ENCODE measurements at regions not wholly inside any gene's neighbourhood (a gene's known extent, or its start where the extent isn't known, plus 50 kb on each side); places are given as distances from the start of the nearest gene placed in this dataset.
"Not testable (repeated sequence)": the region's sequence is repeated elsewhere in the genome, so short reads cannot be mapped to it uniquely, and the experiment has no call there.

- no peak for DNase-seq (ENCODE audit: low read depth in 2 of 2)
Measured at GRCh38 chr2:194696690-194697089, 960.3 kb upstream of the SLC39A10 start.

GRCh38 chr2:194686569-194686968, 970.5 kb upstream of the SLC39A10 start:
- no peak for DNase-seq (ENCODE audit: low read depth in 2 of 2)

GRCh38 chr2:194674043-194674442, 983.0 kb upstream of the SLC39A10 start:
- no peak for DNase-seq (ENCODE audit: low read depth in 2 of 2)

GRCh38 chr2:194672994-194673393, 984.0 kb upstream of the SLC39A10 start:
- DNase-seq (ENCODE audit: low read depth in 2 of 2), result no peak

GRCh38 chr2:194661431-194661830, 995.6 kb upstream of the SLC39A10 start:
- DNase-seq (ENCODE audit: low read depth in 2 of 2), result no peak

GRCh38 chr2:194639057-194639456, 1018.0 kb upstream of the SLC39A10 start:
- DNase-seq (ENCODE audit: low read depth in 2 of 2), result not testable (repeated sequence)

- DNase-seq (ENCODE audit: low read depth in 2 of 2), result no peak
Measured at GRCh38 chr2:194621945-194622344, 1035.1 kb upstream of the SLC39A10 start.

GRCh38 chr2:194619366-194619765, 1037.7 kb upstream of the SLC39A10 start:
- DNase-seq (ENCODE audit: low read depth in 2 of 2), result no peak

GRCh38 chr2:194618432-194618831, 1038.6 kb upstream of the SLC39A10 start:
- DNase-seq (ENCODE audit: low read depth in 2 of 2), result no peak

- no peak for DNase-seq (ENCODE audit: low read depth in 2 of 2)
Measured at GRCh38 chr2:194616334-194616733, 1040.7 kb upstream of the SLC39A10 start.

GRCh38 chr2:194610297-194610696, 1046.7 kb upstream of the SLC39A10 start:
- no peak for DNase-seq (ENCODE audit: low read depth in 2 of 2)

- no peak for DNase-seq (ENCODE audit: low read depth in 2 of 2)
Measured at GRCh38 chr2:194603429-194603828, 1053.6 kb upstream of the SLC39A10 start.

- DNase-seq (ENCODE audit: low read depth in 2 of 2), result no peak
Measured at GRCh38 chr2:194602750-194603149, 1054.3 kb upstream of the SLC39A10 start.

- no peak for DNase-seq (ENCODE audit: low read depth in 2 of 2)
Measured at GRCh38 chr2:194591192-194591591, 1065.8 kb upstream of the SLC39A10 start.

GRCh38 chr2:194587739-194588270, 1069.2 kb upstream of the SLC39A10 start:
- no peak for DNase-seq (ENCODE audit: low read depth in 2 of 2)

GRCh38 chr2:194567661-194568017, 1089.4 kb upstream of the SLC39A10 start:
- no peak for DNase-seq (ENCODE audit: low read depth in 2 of 2)

- no peak for DNase-seq (ENCODE audit: low read depth in 2 of 2)
Measured at GRCh38 chr2:194566907-194567660, 1089.9 kb upstream of the SLC39A10 start.

- no peak for DNase-seq (ENCODE audit: low read depth in 2 of 2)
Measured at GRCh38 chr2:194564422-194564821, 1092.6 kb upstream of the SLC39A10 start.

- no peak for DNase-seq (ENCODE audit: low read depth in 2 of 2)
Measured at GRCh38 chr2:194562329-194562728, 1094.7 kb upstream of the SLC39A10 start.

- no peak for DNase-seq (ENCODE audit: low read depth in 2 of 2)
Measured at GRCh38 chr2:194559964-194560363, 1097.1 kb upstream of the SLC39A10 start.

- DNase-seq (ENCODE audit: low read depth in 2 of 2), result no peak
Measured at GRCh38 chr2:194559523-194559922, 1097.5 kb upstream of the SLC39A10 start.

GRCh38 chr2:194557993-194558392, 1099.0 kb upstream of the SLC39A10 start:
- DNase-seq (ENCODE audit: low read depth in 2 of 2), result no peak

- no peak for DNase-seq (ENCODE audit: low read depth in 2 of 2)
Measured at GRCh38 chr2:194556629-194557028, 1100.4 kb upstream of the SLC39A10 start.

GRCh38 chr2:194553980-194554379, 1103.0 kb upstream of the SLC39A10 start:
- no peak for DNase-seq (ENCODE audit: low read depth in 2 of 2)

All from fibroblast of skin of left biceps (primary cell).